Mucosa of rectum (tissue), 2 donors: ENCODE measurements at regions not wholly inside any gene's neighbourhood (a gene's known extent, or its start where the extent isn't known, plus 50 kb on each side); places are given as distances from the start of the nearest gene placed in this dataset.
"Not testable (repeated sequence)": the region's sequence is repeated elsewhere in the genome, so short reads cannot be mapped to it uniquely, and the experiment has no call there.

Source experiments
- H3K27ac ChIP-seq, 2 donors: one replicate each; pipeline ENCODE4 v1.7.0; 2013; ENCODE audit warnings: inconsistent platforms in 2 of 2, low read depth in 2 of 2, low read length in 2 of 2
- H3K27me3 ChIP-seq, 2 donors: one replicate each; pipeline ENCODE4 v1.7.0; 2013; ENCODE audit warnings: low read length in 2 of 2; ENCODE audit not compliant: control insufficient read depth in 2 of 2, insufficient read depth in 2 of 2
- H3K36me3 ChIP-seq, 2 donors: one replicate each; pipeline ENCODE4 v1.7.0; 2013; ENCODE audit warnings: low read length in 2 of 2; ENCODE audit not compliant: control insufficient read depth in 2 of 2, insufficient read depth in 2 of 2
- H3K4me1 ChIP-seq, 2 donors: one replicate each; pipeline ENCODE4 v1.7.0; 2013; ENCODE audit warnings: low read length in 2 of 2, mild to moderate bottlenecking in 1 of 2; ENCODE audit not compliant: control insufficient read depth in 2 of 2, insufficient read depth in 2 of 2
- H3K4me3 ChIP-seq, 2 donors: one replicate each; pipeline ENCODE4 v1.7.0; 2013; ENCODE audit warnings: low read length in 2 of 2
- H3K9ac ChIP-seq, 2 donors: one replicate each; pipeline ENCODE4 v1.7.0; 2013; ENCODE audit warnings: low read length in 2 of 2, low read depth in 1 of 2, mild to moderate bottlenecking in 1 of 2
- H3K9me3 ChIP-seq, 2 donors: one replicate each; pipeline ENCODE4 v1.7.0; 2013; ENCODE audit warnings: low read length in 2 of 2; ENCODE audit not compliant: control insufficient read depth in 2 of 2
- donor health status: healthy.
- donor health status: Normal muscosa, but diverticular disease.

DNA sequence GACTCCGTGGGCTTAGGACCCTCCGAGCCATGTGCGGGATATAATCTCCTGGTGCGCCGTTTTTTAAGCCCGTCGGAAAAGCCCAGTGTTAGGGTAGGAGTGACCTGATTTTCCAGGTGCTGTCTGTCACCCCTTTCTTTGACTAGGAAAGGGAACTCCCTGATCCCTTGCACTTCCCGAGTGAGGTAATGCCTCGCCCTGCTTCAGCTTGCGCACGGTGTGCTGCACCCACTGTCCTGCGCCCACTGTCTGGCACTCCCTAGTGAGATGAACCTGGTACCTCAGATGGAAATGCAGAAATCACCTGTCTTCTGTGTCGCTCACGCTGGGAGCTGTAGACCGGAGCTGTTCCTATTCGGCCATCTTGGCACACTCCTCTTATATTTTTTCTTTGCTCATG is 95.1 kb upstream of the FRMD4B start:
- not testable (repeated sequence) for H3K4me3 ChIP-seq, H3K4me1 ChIP-seq, H3K9me3 ChIP-seq, H3K9ac ChIP-seq, H3K27ac ChIP-seq, H3K27me3 ChIP-seq, H3K36me3 ChIP-seq

DNA sequence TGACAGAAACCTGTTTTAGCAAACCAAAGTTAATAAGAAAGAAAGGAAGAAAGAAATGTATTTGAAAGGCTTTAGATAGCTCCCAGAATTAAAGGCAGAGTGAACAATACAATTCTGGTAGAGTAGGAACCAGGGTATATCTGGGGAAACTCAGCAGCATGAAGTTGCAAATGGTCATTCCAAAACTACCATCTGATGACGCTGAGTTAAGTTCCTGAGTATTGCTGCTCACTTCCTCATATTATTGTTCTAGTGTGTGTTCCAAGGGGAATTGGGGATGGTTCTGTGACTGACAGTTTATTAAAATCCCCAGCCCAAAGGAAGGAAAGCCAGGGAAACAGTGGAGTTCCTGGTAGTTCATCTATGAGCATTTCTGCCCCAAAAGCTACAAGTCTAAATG is 88.3 kb upstream of the FRMD4B start:
- no peak overlapping the region for H3K27ac ChIP-seq
- no peak overlapping the region for H3K4me3 ChIP-seq
- no peaks in the 10 kb centered on the region for H3K9me3 ChIP-seq
- H3K9ac ChIP-seq: no peak overlapping the region
- no peaks in the 10 kb centered on the region for H3K36me3 ChIP-seq
- no peaks in the 10 kb centered on the region for H3K4me1 ChIP-seq
- H3K27me3 ChIP-seq: no peaks in the 10 kb centered on the region

- Histone ChIP-seq H3K9ac (no peak overlapping the region), H3K9me3 (no peaks in the 10 kb centered on the region), H3K4me1 (no peaks in the 10 kb centered on the region), H3K4me3 (no peak overlapping the region), H3K27ac (no peak overlapping the region), H3K36me3 (no peaks in the 10 kb centered on the region), H3K27me3 (no peaks in the 10 kb centered on the region)
Measured at GRCh38 chr3:69472093-69472492, 86.2 kb upstream of the FRMD4B start.

DNA sequence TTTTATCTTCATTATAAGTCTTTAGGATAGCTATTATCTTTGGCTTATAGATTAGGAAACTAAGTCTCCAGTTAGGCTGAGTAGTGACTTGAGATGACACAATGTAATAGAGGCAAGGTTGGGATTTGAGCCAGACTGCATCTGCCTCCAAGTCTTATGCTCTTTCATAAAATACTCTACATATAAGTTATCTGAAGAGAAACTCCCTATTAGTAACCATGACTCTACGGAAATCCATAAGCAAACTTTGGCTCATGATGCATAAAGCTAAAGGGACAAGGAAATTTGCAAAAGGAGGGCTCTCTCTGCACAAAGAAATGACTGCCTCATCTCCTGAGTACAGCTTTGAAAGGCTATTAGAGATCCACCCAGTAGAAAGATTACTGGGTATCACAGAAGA is 77.6 kb upstream of the FRMD4B start:
- no peaks in the 10 kb centered on the region for H3K36me3 ChIP-seq
- H3K9ac ChIP-seq: no peak overlapping the region
- H3K9me3 ChIP-seq: no peaks in the 10 kb centered on the region
- no peaks in the 10 kb centered on the region for H3K4me1 ChIP-seq
- no peak overlapping the region for H3K4me3 ChIP-seq
- H3K27ac ChIP-seq: no peak overlapping the region
- no peaks in the 10 kb centered on the region for H3K27me3 ChIP-seq

GRCh38 chr3:69462826-69463100 is 76.9 kb upstream of the FRMD4B start:
- Histone ChIP-seq H3K36me3 (no peaks in the 10 kb centered on the region), H3K4me1 (no peaks in the 10 kb centered on the region), H3K9ac (no peak overlapping the region), H3K27me3 (no peaks in the 10 kb centered on the region), H3K9me3 (no peaks in the 10 kb centered on the region), H3K27ac (no peak overlapping the region), H3K4me3 (no peak overlapping the region)

DNA sequence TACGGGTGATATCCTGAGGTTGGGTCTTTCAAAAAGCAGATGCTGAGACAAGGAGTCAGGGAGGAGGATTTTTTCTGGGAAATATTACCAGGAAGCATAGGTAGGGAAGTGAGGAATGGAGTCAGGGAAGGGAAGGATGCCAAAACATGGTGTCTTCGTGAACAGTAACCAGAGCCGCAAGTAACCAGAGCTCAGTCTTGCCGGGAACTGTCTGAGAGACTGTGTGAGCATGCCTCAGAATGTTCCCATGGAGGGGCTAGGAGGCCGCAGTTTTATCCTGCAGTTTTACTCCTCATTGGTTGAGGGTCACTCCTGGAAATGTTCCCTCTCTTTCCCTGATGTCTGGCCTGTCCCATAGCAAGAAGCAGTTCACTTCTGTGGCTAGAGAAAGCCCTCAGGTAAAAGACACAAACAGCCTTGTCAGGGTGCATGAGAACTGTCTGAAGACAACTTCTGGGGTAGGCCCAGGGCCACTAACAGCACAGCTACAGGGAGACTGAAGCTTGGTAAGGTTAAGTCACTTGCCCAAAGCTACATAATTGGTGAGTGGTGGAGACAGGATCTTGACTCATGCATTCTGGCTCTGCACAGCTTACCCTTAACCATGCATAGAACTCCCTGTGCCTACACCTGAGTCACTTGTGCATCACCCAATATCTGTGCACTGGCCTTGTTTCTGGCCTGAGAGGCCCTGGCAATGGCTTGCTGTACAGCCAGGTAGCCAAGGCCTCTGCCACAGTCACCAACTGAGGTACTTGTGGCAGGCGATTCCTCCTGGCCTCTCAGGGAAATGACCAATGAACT is 76.3 kb upstream of the FRMD4B start:
- Histone ChIP-seq H3K4me3 (no peak overlapping the region), H3K9ac (no peak overlapping the region)

DNA sequence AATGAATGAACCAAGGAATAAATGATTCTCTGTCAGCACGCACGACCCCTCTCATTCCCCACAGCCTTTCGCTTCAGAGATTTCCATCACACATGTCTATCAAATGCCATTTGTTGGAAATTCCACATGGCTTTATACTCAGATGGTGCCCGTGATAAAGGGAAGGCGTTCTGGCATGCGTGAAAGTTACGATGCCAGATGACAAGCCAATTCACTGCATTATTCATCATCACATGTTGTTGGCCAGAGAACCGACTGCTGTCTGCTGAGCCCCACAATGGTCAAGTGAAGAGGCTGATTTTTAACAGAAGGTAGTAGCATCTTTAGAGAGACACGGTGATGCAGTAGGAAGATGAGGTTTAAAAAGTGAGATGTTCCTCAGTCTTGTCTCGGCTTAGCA is 74.1 kb upstream of the FRMD4B start:
- H3K9ac ChIP-seq: no peak overlapping the region
- no peak overlapping the region for H3K4me3 ChIP-seq
- no peaks in the 10 kb centered on the region for H3K27me3 ChIP-seq
- H3K36me3 ChIP-seq: no peaks in the 10 kb centered on the region
- no peaks in the 10 kb centered on the region for H3K4me1 ChIP-seq
- H3K27ac ChIP-seq: no peak overlapping the region
- no peaks in the 10 kb centered on the region for H3K9me3 ChIP-seq

More for the DNA sequence above, 76.3 kb upstream of the FRMD4B start:
- Histone ChIP-seq H3K36me3 (no peaks in the 10 kb centered on the region), H3K9me3 (no peaks in the 10 kb centered on the region), H3K4me1 (no peaks in the 10 kb centered on the region), H3K27me3 (no peaks in the 10 kb centered on the region), H3K27ac (no peak overlapping the region)

DNA sequence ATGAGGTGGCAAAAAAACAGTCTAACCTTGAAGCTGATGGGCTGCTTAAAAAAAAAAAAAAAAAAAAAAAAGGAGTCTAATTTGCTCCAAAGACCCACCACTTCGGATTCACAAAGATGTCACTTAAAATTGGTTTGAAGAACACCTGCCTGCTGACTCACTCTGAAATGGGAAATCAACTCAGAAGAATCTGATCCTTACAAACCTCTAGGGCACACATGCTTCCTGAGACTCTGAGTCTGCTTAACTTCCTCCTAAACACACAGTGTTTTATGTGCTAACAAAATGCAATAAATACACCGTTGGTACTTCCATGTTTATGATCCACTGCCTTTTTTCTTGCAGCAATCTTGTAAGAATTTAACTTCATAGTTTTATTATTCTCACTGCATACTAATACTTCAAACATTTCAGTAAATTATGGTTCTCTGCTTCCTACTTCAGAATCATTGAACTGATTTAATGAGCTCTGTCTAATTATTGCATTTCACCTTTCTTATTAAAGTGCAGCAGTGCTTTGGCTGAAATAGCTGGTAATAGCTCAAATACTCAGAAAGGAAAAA is 73.0 kb upstream of the FRMD4B start:
- no peak overlapping the region for H3K4me3 ChIP-seq
- no peak overlapping the region for H3K9ac ChIP-seq
- H3K36me3 ChIP-seq: no peaks in the 10 kb centered on the region
- no peaks in the 10 kb centered on the region for H3K27me3 ChIP-seq
- no peaks in the 10 kb centered on the region for H3K4me1 ChIP-seq
- no peak overlapping the region for H3K27ac ChIP-seq
- no peaks in the 10 kb centered on the region for H3K9me3 ChIP-seq

DNA sequence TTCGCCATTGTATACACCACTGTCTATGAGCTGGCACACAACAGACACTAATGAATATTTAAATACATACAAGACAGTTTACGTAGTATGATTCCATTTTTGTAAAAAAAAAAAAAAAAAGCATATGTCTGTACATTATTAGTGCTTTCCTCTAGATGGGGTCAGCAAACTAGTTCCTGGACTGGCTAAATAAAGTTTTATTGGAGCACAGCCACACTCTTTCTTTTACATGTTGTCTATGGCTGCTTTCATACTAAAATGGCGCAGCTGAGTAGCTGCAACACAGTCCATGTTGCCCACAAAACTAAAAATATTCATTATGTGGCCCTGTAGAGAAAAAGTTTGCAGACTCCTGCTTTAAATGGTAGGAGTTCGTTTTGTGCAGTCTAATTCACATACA is 70.7 kb upstream of the FRMD4B start:
- Histone ChIP-seq H3K4me1 (no peaks in the 10 kb centered on the region), H3K4me3 (no peak overlapping the region), H3K36me3 (no peaks in the 10 kb centered on the region), H3K27me3 (no peaks in the 10 kb centered on the region), H3K9me3 (no peaks in the 10 kb centered on the region), H3K27ac (no peak overlapping the region), H3K9ac (no peak overlapping the region)

DNA sequence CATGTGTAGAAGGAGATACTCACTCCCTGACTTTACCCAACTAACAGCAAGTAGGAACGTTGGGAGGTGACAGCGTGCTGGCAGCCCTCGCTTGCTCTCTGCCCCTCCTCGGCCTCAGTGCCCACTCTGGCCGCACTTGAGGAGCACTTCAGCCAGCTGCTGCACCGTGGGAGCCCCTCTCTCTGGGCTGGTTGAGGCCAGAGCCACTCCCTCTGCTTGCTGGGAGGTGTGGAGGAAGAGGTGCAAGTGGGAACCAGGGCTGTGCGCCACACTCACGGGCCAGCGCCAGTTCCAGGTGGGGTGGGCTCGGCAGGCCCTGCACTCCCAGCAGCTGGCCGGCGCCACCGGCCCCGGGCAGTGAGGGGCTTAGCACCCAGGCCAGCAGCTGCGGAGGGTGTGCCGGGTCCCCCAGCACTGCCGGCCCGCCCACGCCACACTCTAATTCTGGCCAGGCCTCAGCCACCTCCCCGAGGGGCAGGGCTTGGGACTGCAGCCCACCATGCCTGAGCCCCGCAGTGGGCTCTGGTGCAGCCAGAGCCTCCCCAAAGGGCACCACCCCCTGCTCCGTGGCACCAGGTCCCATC is 68.4 kb upstream of the FRMD4B start:
- Histone ChIP-seq H3K9ac (no peak overlapping the region), H3K36me3 (no peaks in the 10 kb centered on the region)

More for the DNA sequence above, 68.4 kb upstream of the FRMD4B start:
- H3K4me3 ChIP-seq: no peak overlapping the region
- H3K27me3 ChIP-seq: no peaks in the 10 kb centered on the region
- H3K9me3 ChIP-seq: no peaks in the 10 kb centered on the region
- H3K4me1 ChIP-seq: no peaks in the 10 kb centered on the region
- H3K27ac ChIP-seq: no peak overlapping the region
